CD4-positive, alpha-beta T cell treated with Interleukin-12 subunit alpha and Interleukin-12 subunit beta, for 1 hour (primary cell): ENCODE measurements at regions not wholly inside any gene's neighbourhood (a gene's known extent, or its start where the extent isn't known, plus 50 kb on each side); places are given as distances from the start of the nearest gene placed in this dataset.
A peak's percentile ranks its signal among the peaks of the same experiment; 100 is the strongest.

Experiments used
- DNase-seq: peaks from one replicate; pipeline ENCODE4 v3.0.0-alpha.2; 2020

DNA sequence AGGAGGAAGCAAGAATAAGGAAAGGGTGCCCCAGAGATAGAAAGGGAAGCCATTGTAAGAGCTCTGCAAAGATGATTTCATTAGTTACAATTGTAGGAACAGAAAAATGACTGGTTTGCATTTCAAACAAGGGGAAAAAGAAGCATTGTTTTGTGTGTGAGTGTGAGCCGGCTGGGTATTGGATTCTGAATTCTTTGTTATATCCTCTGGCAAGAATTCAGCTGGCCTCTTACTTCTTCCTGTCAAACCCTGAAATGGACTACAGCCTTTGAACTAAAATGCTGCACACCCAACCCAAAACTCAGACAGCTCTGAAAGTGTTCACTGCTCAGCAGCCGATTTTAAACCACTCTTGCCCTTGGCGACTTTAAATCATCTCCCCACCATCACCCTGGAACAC lies 461.3 kb downstream of the PMP22 start:
- DNase-seq: no peak

DNA sequence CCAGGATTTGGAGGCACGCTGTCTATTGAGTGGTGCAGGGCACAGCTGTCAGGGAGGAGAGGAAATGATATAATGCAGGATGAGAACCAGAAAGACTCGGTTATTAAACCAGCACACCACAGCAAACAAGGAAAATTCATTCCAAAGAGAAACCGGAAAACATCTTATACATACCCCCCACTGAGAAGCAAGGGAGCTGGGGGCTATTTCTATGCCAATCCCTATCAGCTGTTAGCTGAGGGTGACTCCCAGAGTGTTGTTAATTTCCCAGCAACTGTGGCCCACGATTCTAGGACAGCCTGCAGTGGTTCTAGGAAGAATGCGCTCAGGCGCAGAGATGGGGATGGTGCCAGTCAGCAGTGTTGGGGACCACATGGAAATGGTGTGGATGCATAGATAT lies 467.3 kb downstream of the PMP22 start:
- DNase-seq: no peak

DNA sequence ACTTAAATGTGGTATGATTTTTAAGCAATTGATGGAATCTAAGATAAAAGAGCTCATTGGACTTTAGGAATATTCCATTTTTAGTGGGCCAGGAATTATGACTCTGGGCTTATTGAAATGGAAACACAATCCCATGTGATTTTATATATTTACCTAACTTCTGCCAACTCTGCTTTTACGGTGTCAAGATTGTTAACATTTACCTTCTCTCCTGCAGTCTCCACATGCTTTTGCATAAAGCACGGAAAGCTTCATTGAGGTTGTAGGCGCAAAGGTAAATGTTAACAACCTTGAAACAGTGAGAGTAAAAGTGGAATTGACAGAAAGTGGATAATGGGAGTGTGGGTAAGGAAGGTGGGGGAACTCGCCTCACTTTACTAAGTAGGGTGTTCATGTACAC lies 468.1 kb downstream of the PMP22 start:
- DNase-seq: no peak

DNA sequence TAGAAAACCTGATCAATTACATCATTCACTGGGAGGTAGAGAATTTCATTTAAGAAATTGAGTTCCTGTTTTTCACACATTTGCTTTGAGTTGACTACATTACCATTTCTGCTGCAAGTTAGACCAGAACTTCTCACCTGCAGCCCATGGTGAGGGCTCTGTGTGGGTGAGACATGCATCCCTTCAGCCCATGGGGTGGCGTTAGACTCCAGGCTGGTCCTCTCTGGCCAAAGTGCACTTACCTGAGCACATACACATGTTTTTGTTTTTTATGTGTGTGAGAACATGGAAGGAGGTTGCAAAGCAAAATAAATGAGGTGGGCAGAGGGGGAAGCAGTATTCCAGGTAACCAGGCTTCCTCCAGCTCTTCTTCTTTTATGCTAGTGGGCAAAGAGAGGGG lies 470.2 kb downstream of the PMP22 start:
- DNase-seq: no peak

DNA sequence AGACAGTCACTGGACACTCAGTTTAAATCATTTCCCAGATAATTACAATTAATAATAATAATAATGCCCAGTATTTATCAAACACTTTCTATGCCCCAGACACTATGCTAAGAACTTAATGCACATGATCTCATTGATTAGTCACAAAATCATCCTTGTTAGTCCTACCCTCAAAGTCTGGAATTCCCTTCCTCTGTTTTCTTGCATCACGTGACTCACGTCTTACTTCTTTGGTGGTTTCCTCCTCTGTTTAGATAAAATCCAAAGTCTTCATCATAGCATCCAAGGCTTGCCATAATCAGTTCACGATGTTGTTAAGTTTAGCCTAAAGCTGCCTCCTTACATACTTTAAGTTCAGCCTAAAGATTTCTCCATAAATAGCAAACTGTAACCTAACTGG lies 471.9 kb downstream of the PMP22 start:
- DNase-seq: no peak

DNA sequence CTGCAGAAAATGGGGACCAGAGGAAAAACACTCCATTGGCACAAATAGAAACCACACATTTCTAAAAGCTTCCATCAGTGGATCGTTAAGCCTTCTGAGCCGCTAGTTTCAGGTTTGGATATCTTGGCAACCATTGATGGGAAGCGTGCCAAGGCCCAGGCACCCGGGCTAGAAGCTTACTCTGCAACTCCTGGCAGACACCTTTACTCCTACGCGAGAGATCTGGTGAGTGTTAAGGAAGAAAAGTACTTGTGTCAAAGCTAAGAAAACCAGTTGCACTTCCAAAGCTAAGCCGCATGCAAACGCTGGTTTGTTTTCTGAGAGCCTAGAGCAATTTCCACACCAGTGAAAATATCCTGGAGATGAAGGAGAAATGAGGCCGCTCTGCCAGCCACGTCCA lies 472.4 kb downstream of the PMP22 start:
- no peak for DNase-seq

DNA sequence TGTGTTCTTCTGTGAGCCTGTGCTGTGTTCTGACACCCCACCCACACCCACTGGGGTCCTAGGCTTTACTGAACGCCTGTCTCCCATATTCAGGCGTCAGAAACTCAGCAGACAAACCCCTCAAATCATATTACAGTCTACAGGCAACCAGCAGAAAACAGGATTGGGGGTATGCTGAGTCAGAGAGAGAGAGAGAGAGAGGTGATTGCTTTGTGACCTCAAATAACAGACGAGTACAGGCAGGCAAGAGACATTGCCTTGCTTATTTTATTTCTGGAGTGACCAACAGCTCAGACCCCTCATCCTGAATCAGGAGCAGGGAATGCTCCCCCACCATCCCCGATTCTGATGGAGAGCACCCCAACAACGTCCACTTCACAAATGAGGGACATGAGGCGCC lies 473.9 kb downstream of the PMP22 start:
- DNase-seq: no peak

DNA sequence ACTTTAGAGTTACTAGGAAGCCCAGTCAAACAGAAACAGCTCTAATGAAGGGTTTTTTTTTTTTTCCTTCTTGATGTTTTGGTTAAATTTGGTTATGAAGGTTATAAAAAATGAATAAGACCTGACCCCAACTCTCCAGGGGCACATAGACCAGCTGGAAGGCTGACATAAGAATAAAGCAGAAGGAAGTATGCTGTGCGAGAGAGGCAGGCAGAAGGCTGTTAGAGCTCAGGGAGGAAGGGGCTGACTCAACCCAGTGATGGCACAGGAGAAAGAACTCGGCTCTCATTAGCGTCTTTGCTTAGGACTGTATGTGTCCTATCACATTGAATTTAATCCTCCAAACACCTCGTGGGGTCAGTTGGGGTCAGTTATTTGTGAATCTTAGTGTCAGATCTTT lies 474.6 kb downstream of the PMP22 start:
- no peak for DNase-seq

DNA sequence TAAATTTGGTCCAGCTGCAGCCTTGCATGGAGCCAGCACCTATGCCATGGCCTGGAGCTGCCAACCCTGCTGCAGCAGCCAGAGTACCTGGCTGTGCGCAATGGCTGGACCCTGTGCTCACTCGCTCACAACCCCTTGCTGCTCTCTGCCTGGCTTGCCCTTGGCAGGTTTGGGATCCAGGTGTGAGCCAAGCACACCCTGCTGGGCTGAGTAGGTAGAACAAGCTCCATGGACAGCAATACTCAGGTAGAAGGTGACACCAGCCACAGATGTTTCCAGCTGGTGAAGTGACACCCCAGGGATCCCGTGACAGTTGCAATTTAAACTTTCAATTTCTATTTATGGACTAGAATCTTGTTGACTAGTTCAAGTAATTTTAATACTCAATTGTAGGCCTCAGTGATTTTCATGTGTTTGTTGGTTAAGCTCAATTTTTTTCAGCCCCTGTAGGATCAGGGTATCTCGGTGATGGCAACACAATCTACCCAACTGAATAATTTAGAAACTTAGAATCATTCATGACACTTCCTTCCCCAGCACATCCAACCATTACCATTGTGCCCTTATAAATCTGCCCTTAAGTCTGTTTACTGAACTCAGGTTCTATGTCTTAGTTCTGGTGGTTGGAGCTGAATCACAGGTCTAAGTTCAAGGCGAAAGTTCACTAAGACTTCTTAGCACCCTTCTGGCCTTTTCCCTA lies 480.0 kb downstream of the PMP22 start:
- DNase-seq: peak; percentile 29

DNA sequence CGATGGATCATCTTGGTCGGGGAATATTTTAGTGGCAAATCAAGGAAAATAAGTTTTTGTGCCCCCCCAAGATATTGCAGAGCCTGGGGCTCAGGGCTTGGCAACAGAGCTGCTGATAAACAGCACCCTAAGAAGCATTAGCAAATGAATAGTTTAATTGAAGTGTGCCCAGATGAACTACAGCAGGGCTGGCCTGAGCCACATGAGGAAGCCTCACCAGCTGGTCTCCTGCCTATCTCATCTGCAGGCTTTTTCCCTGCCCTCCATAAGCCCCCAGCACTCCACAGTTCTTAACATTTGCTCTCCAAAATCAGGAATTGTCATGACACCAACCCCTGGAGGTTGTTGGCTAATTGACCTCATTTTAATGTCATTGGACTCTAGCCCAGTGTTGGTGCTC lies 480.2 kb downstream of the HS3ST3B1 start:
- no peak for DNase-seq

DNA sequence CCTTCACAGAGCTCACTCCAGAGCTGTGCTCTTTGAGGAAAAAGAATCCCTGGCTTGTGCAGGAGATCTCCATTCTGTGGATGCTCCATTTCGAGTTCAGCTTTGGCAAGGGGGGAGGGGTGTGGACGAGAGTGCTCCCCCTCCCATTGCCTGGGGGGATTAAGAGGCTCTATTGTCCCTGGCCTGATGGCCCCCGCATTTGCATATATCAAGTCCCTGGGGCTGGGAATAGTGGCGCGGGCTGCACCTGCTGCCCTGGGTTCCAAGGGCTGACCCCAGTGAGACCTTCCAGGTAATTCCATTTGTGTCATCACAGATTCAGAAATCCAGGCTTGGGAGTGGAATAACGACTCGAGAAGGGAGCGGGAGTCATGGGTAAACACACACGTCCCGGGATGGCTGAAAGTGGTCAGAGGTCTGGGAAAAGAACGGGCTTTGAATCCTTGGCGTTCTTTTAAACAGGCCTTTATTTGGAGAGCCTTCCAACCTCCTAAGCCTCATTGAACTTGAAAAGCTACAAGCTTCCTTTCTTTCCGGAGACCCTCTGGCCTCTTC lies 479.3 kb downstream of the HS3ST3B1 start:
- DNase-seq: no peak

DNA sequence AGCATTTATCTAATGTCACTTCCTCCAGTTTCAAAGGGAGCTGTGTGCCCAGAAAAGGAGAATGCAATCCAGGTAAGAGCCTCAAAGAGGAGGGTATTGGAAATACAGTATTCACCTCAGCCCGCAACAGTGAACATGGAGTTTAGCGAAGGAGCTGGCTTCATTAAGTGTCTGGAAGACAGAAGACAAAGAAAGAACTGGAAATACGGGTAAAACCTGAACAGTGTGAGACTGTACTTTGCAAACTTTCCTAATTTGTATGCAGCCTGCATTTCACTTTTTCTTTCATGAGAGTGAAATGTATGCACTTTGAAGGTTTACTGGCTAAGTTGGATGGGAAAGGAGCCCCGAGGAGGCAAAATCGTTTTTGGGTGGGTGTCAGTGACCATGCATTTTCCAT lies 478.4 kb downstream of the HS3ST3B1 start:
- DNase-seq: no peak

DNA sequence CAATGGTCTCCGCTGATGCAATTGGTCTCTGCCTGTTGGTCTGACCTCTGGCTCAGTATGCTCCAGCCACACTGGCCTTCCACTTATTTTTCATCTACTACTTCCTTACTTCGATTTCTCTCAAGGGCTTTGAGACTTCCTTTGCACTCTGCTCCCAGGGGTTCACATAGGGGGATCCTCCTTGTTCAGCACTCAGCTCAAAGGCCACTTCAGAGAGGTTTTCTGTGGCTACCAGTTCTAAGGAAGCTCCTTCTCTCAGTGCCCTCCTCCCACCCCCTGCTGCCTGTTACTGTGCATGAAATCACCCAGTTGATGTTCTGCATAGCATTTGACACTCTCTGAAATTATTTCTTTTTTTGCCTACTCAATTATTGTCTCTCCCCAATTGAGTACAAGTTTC lies 476.4 kb downstream of the HS3ST3B1 start:
- DNase-seq: no peak

DNA sequence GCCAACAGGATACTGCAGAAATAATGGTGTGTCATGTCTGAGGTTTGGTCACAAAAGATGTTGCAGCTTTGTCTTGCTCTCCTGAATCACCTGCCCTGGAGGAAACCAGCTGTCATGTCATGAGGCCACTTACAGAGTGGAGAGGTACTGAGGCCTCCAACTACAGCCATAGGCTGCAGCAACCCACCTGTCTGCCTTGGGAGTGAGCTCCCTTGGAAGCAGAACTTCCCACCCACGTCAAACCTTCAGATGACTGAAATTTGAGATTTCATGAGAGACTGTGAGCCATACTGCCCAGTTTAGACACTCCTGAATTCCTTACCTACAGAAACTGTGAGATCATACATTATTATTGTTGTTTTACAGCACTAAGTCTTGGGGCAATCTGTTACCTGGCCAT lies 475.9 kb downstream of the HS3ST3B1 start:
- no peak for DNase-seq

DNA sequence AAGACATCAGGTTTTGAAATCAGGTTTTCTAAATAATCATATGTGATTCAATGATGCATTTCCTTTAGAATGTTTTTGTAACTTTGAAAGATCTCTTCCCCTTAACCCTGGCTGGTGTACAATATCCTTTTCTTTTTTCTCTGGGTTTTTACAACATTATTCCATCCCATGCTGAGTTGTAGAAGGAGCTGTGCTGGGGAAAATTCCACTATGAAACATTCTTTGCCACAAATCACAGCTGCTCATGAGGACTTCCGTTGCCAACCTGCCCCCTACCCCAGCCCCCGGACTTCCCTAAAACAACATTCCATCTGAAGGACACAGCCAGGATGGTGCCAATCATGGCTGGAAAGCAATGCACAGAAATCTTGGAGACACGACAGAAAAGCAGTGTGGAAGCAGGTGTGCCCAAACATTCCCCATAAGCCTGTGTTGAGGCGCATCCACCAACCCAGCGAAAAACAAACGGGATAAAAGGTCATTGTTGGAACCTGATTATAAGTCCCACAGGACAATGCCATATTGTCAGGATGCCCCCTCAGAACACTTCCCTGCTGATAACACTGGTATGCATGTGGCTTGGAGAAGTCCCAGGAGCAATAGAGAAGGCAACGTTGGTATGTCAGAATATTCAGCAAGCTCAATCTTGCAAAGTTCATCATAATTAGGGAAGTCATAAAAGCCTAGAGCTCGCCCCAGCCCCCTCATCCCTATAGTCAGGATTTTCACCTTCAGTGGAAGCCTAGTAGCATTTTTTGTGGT lies 475.0 kb downstream of the HS3ST3B1 start:
- no peak for DNase-seq

DNA sequence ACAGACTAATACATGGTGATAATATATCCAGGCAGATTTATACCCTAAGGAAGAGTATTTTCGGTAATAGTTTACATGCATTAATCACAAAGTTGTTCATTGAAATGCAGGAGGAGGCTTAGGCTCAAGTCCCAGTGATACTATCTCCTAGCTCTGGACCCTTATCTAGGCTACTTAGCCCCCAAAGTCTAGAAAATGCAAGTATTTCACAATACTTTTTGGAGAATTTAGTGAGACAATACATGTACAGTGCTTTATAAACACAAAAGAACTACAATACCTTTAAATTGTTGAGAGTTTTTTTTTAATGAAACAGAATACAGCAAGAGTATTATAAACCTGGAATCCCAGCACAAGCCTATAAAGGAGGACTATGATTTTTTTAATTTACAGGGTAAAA lies 473.9 kb downstream of the HS3ST3B1 start:
- DNase-seq: no peak

DNA sequence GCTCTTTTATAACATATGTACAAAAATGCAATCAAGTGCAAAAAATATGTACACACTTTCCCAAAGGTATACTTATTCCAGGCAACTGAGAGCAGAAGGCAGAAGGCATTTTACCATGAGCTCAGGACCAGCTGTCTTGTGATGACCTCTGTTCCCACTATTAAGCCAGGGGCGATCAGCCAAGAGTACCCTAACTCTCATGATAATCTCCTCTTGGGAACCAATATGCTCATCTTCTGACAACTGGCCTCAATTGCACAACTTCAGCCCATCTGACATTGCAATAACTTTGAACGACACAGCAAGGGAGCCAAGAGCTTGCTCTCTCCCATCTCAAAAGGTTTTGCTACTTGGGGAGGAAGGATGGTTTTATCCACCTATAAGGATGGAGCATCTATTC lies 471.9 kb downstream of the HS3ST3B1 start:
- no peak for DNase-seq

DNA sequence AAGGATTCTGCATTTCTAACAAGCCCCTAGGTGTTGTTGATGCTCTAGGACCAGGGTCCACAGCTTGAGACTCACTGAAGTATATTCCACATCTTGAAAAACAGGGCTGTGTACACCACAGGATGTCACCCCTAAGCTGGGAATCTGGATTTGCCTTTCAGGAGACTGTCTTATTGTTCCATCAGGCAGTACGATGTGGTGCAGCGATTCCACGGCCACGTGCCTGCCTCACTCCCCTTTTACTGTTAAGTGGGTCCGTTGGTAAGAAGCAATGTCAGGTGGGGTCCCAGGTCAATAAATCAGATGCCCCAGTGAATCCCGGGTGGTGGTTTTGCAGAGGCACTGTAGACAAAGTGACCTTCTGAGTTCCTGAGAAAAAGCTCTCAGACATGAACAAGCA lies 470.7 kb downstream of the HS3ST3B1 start:
- no peak for DNase-seq

DNA sequence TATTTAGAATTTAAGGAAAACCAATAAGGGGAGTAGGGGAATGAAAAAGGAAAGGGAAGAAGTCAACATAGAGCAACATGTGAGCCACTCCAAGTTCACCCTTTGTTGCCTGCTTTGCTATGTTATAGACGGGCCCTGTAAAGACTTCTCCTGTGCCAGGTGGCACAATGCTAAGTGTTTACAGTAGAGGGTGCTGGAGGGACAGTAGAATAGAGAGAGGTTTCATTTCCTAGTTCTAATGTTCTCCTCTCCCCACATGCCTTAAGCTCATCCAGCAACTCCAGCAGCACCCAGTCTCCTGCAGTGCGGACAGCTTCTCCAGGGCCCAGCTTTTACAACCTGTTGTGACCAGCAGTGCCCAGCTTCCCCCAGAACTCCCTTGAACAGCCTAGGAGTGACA lies 468.0 kb downstream of the HS3ST3B1 start:
- DNase-seq: no peak

DNA sequence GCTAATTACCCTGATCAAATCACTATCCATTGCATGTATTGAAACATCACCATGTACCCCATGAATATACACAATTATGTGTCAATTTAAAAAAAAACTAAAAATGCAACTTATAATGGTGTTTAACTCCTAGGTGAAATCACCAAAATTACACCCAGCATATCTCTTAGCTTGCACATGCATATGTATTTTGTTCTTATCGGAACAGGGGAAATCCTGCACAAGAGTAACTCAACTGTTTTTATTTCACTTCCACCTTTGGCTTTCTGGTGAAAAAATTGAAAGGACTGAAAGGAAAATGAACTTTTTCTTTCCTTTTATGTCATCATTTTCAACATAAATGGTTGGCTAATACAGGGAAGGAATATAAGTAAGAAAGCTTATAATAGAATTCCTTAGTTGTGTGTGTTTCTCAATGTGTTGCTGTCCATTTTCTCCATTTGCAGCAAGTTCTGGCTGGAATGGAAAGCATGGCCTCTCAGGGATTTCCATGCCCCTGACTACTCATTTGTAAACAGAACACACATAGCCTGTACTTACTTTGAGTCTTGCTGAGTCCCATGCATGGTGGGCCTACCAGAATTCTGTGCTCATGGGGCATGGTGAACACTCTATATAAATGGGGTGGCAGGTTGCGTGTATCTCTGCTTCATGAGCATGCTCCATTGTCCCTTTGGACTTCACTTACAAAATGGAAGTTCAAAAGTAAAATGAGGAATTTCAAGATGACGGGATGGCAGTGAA lies 462.0 kb downstream of the HS3ST3B1 start:
- DNase-seq: no peak

DNA sequence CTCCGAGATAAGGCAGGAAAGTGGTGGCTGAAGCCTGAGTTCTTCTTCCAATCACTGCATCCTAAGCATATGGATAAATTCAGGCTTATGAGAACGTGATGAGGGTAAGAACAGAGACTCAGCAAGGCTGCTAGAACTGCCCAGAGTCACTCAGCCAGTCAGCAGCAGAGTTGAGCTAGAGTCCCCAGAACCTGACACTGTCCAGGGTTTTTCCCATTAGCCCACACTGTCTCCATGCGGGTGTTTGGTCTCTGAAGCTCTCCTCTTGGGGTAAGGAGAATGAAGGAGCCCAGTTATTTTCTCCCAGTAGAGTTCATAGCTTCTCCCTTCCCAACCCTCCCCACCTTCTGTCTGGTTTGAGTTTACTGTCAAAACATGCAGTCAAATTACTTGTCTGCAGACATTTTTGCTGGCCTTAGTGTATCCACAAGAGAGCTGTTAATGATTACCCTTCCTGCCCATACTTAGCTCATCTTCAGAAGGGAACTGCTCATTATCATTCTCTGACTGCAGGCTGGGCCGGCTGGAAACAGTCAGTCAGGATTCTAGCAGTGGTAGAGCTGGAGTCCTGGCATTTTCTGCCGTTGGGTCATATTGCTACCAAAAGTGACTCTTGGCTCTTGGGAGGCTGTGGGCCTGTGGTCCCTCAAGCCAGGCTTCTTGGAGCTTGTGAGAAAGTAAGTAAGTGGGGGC lies 460.0 kb downstream of the HS3ST3B1 start:
- DNase-seq: no peak

DNA sequence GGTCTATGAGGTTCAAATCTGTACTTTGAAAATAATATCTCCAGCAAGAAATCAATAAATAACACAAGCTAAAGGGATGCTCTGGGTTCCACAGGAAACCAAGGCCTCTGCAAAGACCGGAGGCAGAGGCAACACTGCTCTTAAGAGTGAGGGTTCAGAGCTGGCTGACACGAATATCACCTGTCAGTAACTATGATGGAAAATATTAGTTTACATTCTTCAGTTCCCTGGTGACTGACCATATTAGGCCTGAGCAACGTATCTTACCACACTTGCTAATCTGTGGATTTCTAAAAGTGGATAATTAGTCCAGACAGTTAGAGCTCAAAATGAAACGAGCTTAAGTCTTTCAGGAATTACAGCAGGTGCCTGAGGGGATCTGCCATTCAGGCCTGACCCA lies 459.3 kb downstream of the HS3ST3B1 start:
- DNase-seq: no peak

DNA sequence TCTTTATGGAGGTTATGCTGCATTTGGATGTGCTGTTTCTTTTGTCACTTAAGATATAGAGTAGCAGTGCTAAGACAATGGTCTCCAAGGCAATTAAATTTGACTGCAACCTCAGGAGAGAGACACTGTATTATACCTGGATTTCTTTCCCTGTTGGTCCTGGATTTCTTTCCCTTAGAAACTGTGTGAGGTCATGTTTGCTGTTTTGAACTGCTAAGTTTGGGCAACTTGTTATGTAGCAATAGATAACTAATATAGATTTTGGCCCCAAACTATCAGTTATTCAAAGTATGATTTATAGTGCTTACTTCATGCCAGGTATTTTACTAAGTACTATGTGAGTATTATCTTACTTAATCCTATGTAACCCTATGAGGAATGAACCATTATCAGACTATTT lies 458.4 kb downstream of the HS3ST3B1 start:
- no peak for DNase-seq
